ENCODE measurements at regions not wholly inside any gene's neighbourhood (a gene's known extent, or its start where the extent isn't known, plus 50 kb on each side); places are given as distances from the start of the nearest gene placed in this dataset.

GRCh38 chr3:80227216-80227615 is 459.4 kb upstream of the ROBO1 start:
- no peaks in the 10 kb centered on the region for H3K36me3 ChIP-seq (replicated peaks in 1 of 2; ENCODE audit: insufficient read depth in 1 of 2, low read depth in 2 of 2)
- ATAC-seq (no peak), DNase-seq (no peak)
- no peaks in the 10 kb centered on the region for H3K4me1 ChIP-seq
- H3K27me3 ChIP-seq: no peaks in the 10 kb centered on the region
- 45% methylated on average over 1 of the region's 1 CpG for WGBS, 2 donors
- no peaks in the 10 kb centered on the region for H3K9me3 ChIP-seq
- H3K4me3 ChIP-seq: no peak overlapping the region
- TF ChIP-seq POLR2A (IDR thresholded peaks at IDR 0.05) (no peak), CTCF (IDR thresholded peaks at IDR 0.05) (no peak)
- intact Hi-C loops (cut with DNase I): no loop called here
- H3K27ac ChIP-seq: no peak overlapping the region

GRCh38 chr3:80215191-80215590 is 447.4 kb upstream of the ROBO1 start:
- ATAC-seq: no peak
- Histone ChIP-seq H3K27me3 (no peaks in the 10 kb centered on the region), H3K4me1 (no peaks in the 10 kb centered on the region), H3K36me3 (replicated peaks in 1 of 2; ENCODE audit: insufficient read depth in 1 of 2, low read depth in 2 of 2) (no peaks in the 10 kb centered on the region), H3K27ac (no peak overlapping the region), H3K4me3 (no peak overlapping the region), H3K9me3 (no peaks in the 10 kb centered on the region)
- no peak for DNase-seq
- WGBS, 2 donors: 63 to 70% methylated on average over 2 of the region's 2 CpGs
- intact Hi-C loops (cut with DNase I): no loop called here
- TF ChIP-seq CTCF (IDR thresholded peaks at IDR 0.05) (no peak), POLR2A (IDR thresholded peaks at IDR 0.05) (no peak)

GRCh38 chr3:80213086-80213485 is 445.3 kb upstream of the ROBO1 start:
- TF ChIP-seq POLR2A (IDR thresholded peaks at IDR 0.05): no peak
- TF ChIP-seq CTCF (IDR thresholded peaks at IDR 0.05): no peak
- 45 to 47% methylated on average over 4 of the region's 4 CpGs for WGBS, 2 donors
- Histone ChIP-seq H3K27ac (no peak overlapping the region), H3K36me3 (replicated peaks in 1 of 2; ENCODE audit: insufficient read depth in 1 of 2, low read depth in 2 of 2) (no peaks in the 10 kb centered on the region), H3K4me3 (no peak overlapping the region), H3K27me3 (no peaks in the 10 kb centered on the region), H3K4me1 (no peaks in the 10 kb centered on the region), H3K9me3 (no peaks in the 10 kb centered on the region)
- DNase-seq: no peak
- ATAC-seq: no peak
- intact Hi-C loops (cut with DNase I): no loop called here

- ATAC-seq: no peak
- no peak overlapping the region for H3K4me3 ChIP-seq
- DNase-seq: no peak
- intact Hi-C loops (cut with DNase I): no loop called here
- 37 to 45% methylated on average over 3 of the region's 3 CpGs for WGBS, 2 donors
- H3K27me3 ChIP-seq: no peaks in the 10 kb centered on the region
- no peak overlapping the region for H3K27ac ChIP-seq
- H3K36me3 ChIP-seq (replicated peaks in 1 of 2; ENCODE audit: insufficient read depth in 1 of 2, low read depth in 2 of 2): no peaks in the 10 kb centered on the region
- no peaks in the 10 kb centered on the region for H3K9me3 ChIP-seq
- TF ChIP-seq POLR2A (IDR thresholded peaks at IDR 0.05): no peak
- no peak for TF ChIP-seq CTCF (IDR thresholded peaks at IDR 0.05)
- no peaks in the 10 kb centered on the region for H3K4me1 ChIP-seq
These were observed 425.1 kb upstream of the ROBO1 start for GRCh38 chr3:80192936-80193335.

- Histone ChIP-seq H3K36me3 (replicated peaks in 1 of 2; ENCODE audit: insufficient read depth in 1 of 2, low read depth in 2 of 2) (no peaks in the 10 kb centered on the region), H3K27me3 (no peaks in the 10 kb centered on the region), H3K27ac (no peak overlapping the region), H3K4me1 (no peaks in the 10 kb centered on the region), H3K9me3 (no peaks in the 10 kb centered on the region), H3K4me3 (no peak overlapping the region)
- WGBS, 2 donors: 1 to 11% methylated on average over 3 of the region's 3 CpGs
- intact Hi-C loops (cut with DNase I): no loop called here
- TF ChIP-seq POLR2A (IDR thresholded peaks at IDR 0.05): no peak
- TF ChIP-seq CTCF (IDR thresholded peaks at IDR 0.05): no peak
- no peak for DNase-seq
- ATAC-seq: no peak
These were observed 422.3 kb upstream of the ROBO1 start for GRCh38 chr3:80190051-80190450.
